Body of pancreas (tissue), 4 donors: ENCODE measurements at regions not wholly inside any gene's neighbourhood (a gene's known extent, or its start where the extent isn't known, plus 50 kb on each side); places are given as distances from the start of the nearest gene placed in this dataset.
A peak's percentile ranks its signal among the peaks of the same experiment; 100 is the strongest.
"Not testable (repeated sequence)": the region's sequence is repeated elsewhere in the genome, so short reads cannot be mapped to it uniquely, and the experiment has no call there.

Experiments
- ATAC-seq: fragments of 150-250 bp; one replicate; pipeline ENCODE4 v1.9.1; 2016
- DNase-seq, 4 donors: peaks; one replicate each; pipeline ENCODE4 v3.0.0-alpha.2; 2019
- H3K27ac ChIP-seq, 4 donors: fragments of 200-600 bp; sonication (generic); 1 replicate in 3 of 4; 2 replicates in 1 of 4; pipeline versions ENCODE4 v1.5.1 to v1.6.1; 2016 to 2019; ENCODE audit warnings: mild to moderate bottlenecking in 1 of 4, mixed read lengths in 1 of 4, moderate library complexity in 1 of 4
- H3K27me3 ChIP-seq, 2 donors: fragments of 200-600 bp; sonication (generic); one replicate each; pipeline ENCODE4 v1.6.0; 2016; ENCODE audit warnings: mild to moderate bottlenecking in 1 of 2
- H3K36me3 ChIP-seq, 2 donors: fragments of 200-600 bp; sonication (generic); replicated peaks in 1 of 2; 2 replicates each; pipeline ENCODE4 v1.5.1; 2016; ENCODE audit warnings: low read depth in 2 of 2; ENCODE audit not compliant: insufficient read depth in 1 of 2
- H3K4me1 ChIP-seq: fragments of 200-600 bp; sonication (generic); one replicate; pipeline ENCODE4 v1.6.0; 2016
- H3K4me3 ChIP-seq, 2 donors: fragments of 200-600 bp; sonication (generic); 1 replicate in 1 of 2; 2 replicates in 1 of 2; pipeline ENCODE4 v1.5.1; 2016 to 2019
- H3K9me3 ChIP-seq, 3 donors: fragments of 200-600 bp; sonication (generic); 1 replicate in 2 of 3; 2 replicates in 1 of 3; pipeline ENCODE4 v1.5.1; 2016
- CTCF ChIP-seq, 7 experiments: fragments of 450-650 bp in 4 of 7; fragments of 200-600 bp in 3 of 7; sonication (generic) in 3 of 7; IDR thresholded peaks; one replicate each; pipeline ENCODE4 v1.5.1; 2016 to 2019; ENCODE audit warnings: antibody characterized with exemption in 7 of 7
- POLR2A ChIP-seq, 3 donors: fragments of 450-650 bp; IDR thresholded peaks; one replicate each; pipeline ENCODE4 v1.6.1; 2016; ENCODE audit warnings: antibody characterized with exemption in 3 of 3, mild to moderate bottlenecking in 2 of 3
- WGBS, 2 donors: methylation state at CpG; one replicate each; pipeline ENCODE4 v1.1.5; 2017; 5-methylcytosine and 5-hydroxymethylcytosine counted together
- intact Hi-C: fragments of 100-400 bp; cut with DNase I; formaldehyde crosslinking; loops from one replicate; pipeline ENCODE4 v1.15.1; 2023

GRCh38 chr1:60503266-60503925, 429.8 kb upstream of the C1orf87 start:
- no peak for TF ChIP-seq POLR2A (IDR thresholded peaks at IDR 0.05)
- TF ChIP-seq CTCF (IDR thresholded peaks at IDR 0.05) = no peak
- no peak for ATAC-seq
- Histone ChIP-seq H3K4me1 (no peaks in the 10 kb centered on the region), H3K36me3 (no peaks in the 10 kb centered on the region), H3K27ac (no peak overlapping the region), H3K27me3 (no peaks in the 10 kb centered on the region), H3K9me3 (peaks cover 0 to 3% (median 0%) of the 10 kb centered on the region in 3 donors), H3K4me3 (no peak overlapping the region)
- DNase-seq = no peak
- intact Hi-C loops = no loop called here
- 61 to 73% methylated on average over 7 to 9 of the region's 9 CpGs for WGBS, 2 donors

- 63% methylated on average over 1 of the region's 1 CpG for WGBS, 2 donors
- ATAC-seq (no peak), DNase-seq (no peak)
- no peaks in the 10 kb centered on the region for H3K4me1 ChIP-seq
- intact Hi-C loops = no loop called here
- H3K27me3 ChIP-seq = no peaks in the 10 kb centered on the region
- H3K4me3 ChIP-seq = no peak overlapping the region
- no peaks in the 10 kb centered on the region for H3K36me3 ChIP-seq
- no peak overlapping the region for H3K27ac ChIP-seq
- TF ChIP-seq CTCF (IDR thresholded peaks at IDR 0.05) (no peak), POLR2A (IDR thresholded peaks at IDR 0.05) (no peak)
- peaks cover 0 to 4% (median 0%) of the 10 kb centered on the region in 3 donors for H3K9me3 ChIP-seq
Measured at GRCh38 chr1:60502506-60502905, 428.9 kb upstream of the C1orf87 start.

- H3K4me1 ChIP-seq, H3K9me3 ChIP-seq, H3K27me3 ChIP-seq, DNase-seq, intact Hi-C loops, ATAC-seq, H3K36me3 ChIP-seq, H3K27ac ChIP-seq, H3K4me3 ChIP-seq: not testable (repeated sequence)
- WGBS, 2 donors = 80 to 87% methylated on average over 20 of the region's 20 CpGs
Measured at GRCh38 chr1:60489916-60490480, 416.4 kb upstream of the C1orf87 start.

- intact Hi-C loops = no loop called here
- no peak overlapping the region for H3K27ac ChIP-seq
- DNase-seq = peak in 2 of 4 donors; percentile 7
- ATAC-seq = peak; percentile 27
- H3K27me3 ChIP-seq = no peaks in the 10 kb centered on the region
- TF ChIP-seq CTCF (IDR thresholded peaks at IDR 0.05) (no peak), POLR2A (IDR thresholded peaks at IDR 0.05) (no peak)
- no peaks in the 10 kb centered on the region for H3K36me3 ChIP-seq
- H3K4me3 ChIP-seq = no peak overlapping the region
- H3K9me3 ChIP-seq = no peaks in the 10 kb centered on the region
- H3K4me1 ChIP-seq = no peaks in the 10 kb centered on the region
Measured at GRCh38 chr1:60488847-60489246, 415.3 kb upstream of the C1orf87 start.

GRCh38 chr1:60487565-60488345, 414.2 kb upstream of the C1orf87 start:
- 58 to 60% methylated on average over 3 of the region's 3 CpGs for WGBS, 2 donors
- ATAC-seq = no peak
- no peak for DNase-seq
- no peaks in the 10 kb centered on the region for H3K4me1 ChIP-seq
- H3K9me3 ChIP-seq = no peaks in the 10 kb centered on the region
- intact Hi-C loops = no loop called here
- H3K27ac ChIP-seq = no peak overlapping the region
- TF ChIP-seq CTCF (IDR thresholded peaks at IDR 0.05) (no peak), POLR2A (IDR thresholded peaks at IDR 0.05) (no peak)
- H3K27me3 ChIP-seq = no peaks in the 10 kb centered on the region
- H3K4me3 ChIP-seq = no peak overlapping the region
- H3K36me3 ChIP-seq = no peaks in the 10 kb centered on the region
